ENCODE measurements at regions not wholly inside any gene's neighbourhood (a gene's known extent, or its start where the extent isn't known, plus 50 kb on each side); places are given as distances from the start of the nearest gene placed in this dataset.
"Not testable (repeated sequence)": the region's sequence is repeated elsewhere in the genome, so short reads cannot be mapped to it uniquely, and the experiment has no call there.

DNA sequence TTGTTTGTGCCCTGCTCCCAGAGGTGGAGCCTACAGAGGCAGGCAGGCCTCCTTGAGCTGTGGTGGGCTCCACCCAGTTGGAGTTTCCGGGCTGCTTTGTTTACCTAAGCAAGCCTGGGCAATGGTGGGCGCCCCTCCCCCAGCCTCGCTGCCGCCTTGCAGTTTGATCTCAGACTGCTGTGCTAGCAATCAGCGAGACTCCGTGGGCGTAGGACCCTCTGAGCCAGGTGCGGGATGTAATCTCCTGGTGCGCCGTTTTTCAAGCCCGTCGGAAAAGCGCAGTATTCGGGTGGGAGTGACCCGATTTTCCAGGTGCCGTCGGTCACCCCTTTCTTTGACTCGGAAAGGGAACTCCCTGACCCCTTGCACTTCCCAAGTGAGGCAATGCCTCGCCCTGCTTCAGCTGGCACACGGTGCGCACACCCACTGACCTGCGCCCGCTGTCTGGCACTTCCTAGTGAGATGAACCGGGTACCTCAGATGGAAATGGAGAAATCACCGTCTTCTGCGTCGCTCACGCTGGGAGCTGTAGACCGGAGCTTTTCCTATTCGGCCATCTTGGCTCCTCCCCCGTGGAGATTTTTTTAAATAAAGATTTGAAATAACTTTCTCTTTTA is 189.2 kb upstream of the WSB1 start:
- H3K27me3 ChIP-seq; H3K27ac ChIP-seq; H3K36me3 ChIP-seq; DNase-seq (ENCODE audit: low spot score in 2 of 2); H3K9me3 ChIP-seq; H3K4me1 ChIP-seq; H3K4me3 ChIP-seq: not testable (repeated sequence)
- WGBS, result 92% methylated on average over 27 of the region's 31 CpGs

DNA sequence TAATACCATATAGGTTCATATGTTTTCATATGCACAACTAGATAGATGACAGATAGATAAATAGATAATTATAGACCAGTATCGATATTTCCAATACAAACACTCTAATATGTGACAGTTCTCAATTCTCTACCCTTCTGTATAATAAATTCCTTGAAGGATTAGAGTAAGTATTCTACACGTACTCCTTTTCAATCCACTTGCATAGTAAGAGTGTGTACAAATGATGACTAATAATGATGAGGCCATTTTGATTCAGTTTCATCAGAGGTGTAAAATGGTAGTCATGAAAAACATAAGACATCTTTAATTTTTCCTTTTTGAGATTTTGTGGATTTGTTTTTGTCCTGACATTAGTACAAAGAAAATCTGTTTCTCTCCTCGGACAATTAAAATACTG is 188.3 kb upstream of the WSB1 start:
- TF ChIP-seq POLR2A (IDR thresholded peaks at IDR 0.05) (no peak), EP300 (IDR thresholded peaks at IDR 0.05) (no peak), POLR2AphosphoS5 (IDR thresholded peaks at IDR 0.05) (no peak)
- TF ChIP-seq, protein P1, sequence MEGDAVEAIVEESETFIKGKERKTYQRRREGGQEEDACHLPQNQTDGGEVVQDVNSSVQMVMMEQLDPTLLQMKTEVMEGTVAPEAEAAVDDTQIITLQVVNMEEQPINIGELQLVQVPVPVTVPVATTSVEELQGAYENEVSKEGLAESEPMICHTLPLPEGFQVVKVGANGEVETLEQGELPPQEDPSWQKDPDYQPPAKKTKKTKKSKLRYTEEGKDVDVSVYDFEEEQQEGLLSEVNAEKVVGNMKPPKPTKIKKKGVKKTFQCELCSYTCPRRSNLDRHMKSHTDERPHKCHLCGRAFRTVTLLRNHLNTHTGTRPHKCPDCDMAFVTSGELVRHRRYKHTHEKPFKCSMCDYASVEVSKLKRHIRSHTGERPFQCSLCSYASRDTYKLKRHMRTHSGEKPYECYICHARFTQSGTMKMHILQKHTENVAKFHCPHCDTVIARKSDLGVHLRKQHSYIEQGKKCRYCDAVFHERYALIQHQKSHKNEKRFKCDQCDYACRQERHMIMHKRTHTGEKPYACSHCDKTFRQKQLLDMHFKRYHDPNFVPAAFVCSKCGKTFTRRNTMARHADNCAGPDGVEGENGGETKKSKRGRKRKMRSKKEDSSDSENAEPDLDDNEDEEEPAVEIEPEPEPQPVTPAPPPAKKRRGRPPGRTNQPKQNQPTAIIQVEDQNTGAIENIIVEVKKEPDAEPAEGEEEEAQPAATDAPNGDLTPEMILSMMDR (IDR thresholded peaks at IDR 0.05), result no peak
- 74% methylated on average over 3 of the region's 3 CpGs for WGBS
- Histone ChIP-seq H3K27me3 (no peaks in the 10 kb centered on the region), H3K9me3 (no peaks in the 10 kb centered on the region), H3K27ac (no peak overlapping the region), H3K36me3 (no peaks in the 10 kb centered on the region), H3K4me1 (no peaks in the 10 kb centered on the region), H3K4me3 (no peak overlapping the region)
- DNase-seq (ENCODE audit: low spot score in 2 of 2), result no peak

DNA sequence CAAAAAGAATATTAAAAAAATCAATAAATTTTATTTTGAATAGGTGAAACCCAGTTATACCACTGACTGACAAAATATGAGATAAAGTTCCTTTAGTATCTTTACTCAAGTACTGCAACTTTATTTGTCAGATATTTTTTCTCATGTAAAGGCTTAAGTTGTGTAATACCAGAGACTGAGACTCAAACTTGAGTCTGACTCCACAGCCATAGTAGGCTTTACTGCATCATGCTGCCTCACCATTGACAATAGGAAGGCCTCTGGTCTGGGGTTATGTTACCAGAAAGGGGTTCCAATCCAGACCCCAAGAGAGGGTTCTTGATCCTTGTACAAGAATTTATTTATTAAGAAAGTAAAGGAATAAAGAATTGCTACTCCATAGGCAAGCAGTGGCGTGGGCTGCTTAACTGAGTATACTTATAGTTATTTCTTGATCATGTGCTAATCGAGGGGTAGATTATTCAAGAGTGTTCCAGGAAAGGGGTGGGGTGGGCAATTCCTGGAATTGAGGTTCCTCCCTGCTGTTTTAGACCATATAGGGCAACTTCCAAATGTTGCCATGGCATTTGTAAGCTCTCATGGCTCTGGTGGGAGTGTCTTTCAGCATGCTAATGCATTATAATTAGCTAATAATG is 187.4 kb upstream of the WSB1 start:
- WGBS, result 38% methylated on average over 2 of the region's 2 CpGs
- Histone ChIP-seq H3K27me3 (no peaks in the 10 kb centered on the region), H3K4me3 (no peak overlapping the region), H3K4me1 (no peaks in the 10 kb centered on the region), H3K27ac (no peak overlapping the region), H3K36me3 (no peaks in the 10 kb centered on the region), H3K9me3 (no peaks in the 10 kb centered on the region)
- no peak for DNase-seq (ENCODE audit: low spot score in 2 of 2)
- TF ChIP-seq POLR2AphosphoS5 (IDR thresholded peaks at IDR 0.05) (no peak), POLR2A (IDR thresholded peaks at IDR 0.05) (no peak), EP300 (IDR thresholded peaks at IDR 0.05) (no peak)
- TF ChIP-seq, protein P1 (IDR thresholded peaks at IDR 0.05), result no peak

DNA sequence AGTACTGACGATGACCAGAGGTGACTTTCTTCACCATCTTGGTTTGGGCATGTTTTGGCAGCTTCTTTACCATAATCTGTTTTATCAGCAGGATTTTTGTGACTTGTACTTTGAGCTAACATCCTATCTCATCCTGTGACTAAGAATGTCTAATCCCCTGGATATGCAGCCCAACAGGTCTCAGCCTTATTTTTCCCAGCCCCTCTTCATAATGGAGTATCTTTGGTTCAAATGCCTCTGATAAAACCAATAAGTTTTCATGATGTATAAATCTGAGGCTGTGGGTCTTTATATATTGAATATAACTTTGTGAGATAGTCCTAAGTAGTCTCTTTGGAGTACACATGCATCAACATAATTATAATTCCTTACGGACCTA is 186.9 kb upstream of the WSB1 start:
- TF ChIP-seq EP300 (IDR thresholded peaks at IDR 0.05) (no peak), POLR2AphosphoS5 (IDR thresholded peaks at IDR 0.05) (no peak), POLR2A (IDR thresholded peaks at IDR 0.05) (no peak)
- TF ChIP-seq, protein P1 (IDR thresholded peaks at IDR 0.05), result no peak
- WGBS, result 50% methylated on average over 2 of the region's 2 CpGs
- no peaks in the 10 kb centered on the region for H3K27me3 ChIP-seq
- H3K27ac ChIP-seq, result no peak overlapping the region
- H3K36me3 ChIP-seq, result no peaks in the 10 kb centered on the region
- no peaks in the 10 kb centered on the region for H3K4me1 ChIP-seq
- H3K9me3 ChIP-seq, result no peaks in the 10 kb centered on the region
- H3K4me3 ChIP-seq, result no peak overlapping the region
- no peak for DNase-seq (ENCODE audit: low spot score in 2 of 2)

DNA sequence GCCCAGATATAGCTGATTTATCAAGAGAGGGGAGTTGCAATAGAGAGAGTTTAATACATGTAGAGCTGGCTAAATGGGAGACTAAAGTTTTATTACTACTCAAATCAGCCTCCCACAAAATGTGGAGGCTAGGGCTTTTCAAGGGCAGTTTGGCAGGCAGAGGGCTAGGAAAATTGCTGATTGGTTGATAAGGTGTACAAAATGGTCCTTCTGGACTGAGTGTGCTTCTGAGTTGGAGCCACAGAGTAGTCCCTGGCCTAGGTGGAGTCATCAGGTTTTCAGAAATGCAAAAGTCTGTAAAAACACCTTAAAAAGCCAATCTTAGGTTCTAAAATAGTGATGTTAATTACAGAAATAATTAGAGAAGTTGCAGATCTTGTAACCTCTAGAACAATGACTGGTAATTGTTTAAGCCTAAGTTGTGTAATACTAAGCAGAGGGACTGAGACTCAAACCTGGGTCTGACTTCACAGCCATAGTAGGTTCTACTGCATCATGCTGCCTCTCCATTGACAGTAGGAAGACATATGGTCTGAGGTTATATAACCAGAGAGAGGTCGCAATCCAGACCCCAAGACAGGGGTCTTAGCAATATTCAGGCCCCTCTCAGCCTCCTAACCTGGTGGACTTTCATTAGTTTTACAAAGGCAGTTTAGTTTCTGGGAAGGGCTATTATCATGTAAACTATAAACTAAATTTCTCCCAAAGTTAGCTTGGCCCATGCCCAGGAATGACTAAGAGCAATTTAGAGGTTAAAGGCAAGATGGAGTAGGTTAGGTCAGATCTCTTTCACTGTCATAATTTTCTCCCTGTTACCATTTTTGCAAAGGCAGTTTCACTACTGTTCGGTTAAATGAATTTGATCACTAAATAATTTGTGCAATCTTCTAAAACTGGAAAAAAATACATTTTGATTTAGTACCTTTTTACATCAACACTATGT is 186.3 kb upstream of the WSB1 start:
- WGBS, result 73% methylated on average over 2 of the region's 2 CpGs
- H3K4me3 ChIP-seq; H3K9me3 ChIP-seq; H3K36me3 ChIP-seq; H3K27ac ChIP-seq; DNase-seq (ENCODE audit: low spot score in 2 of 2); H3K4me1 ChIP-seq; H3K27me3 ChIP-seq: not testable (repeated sequence)

DNA sequence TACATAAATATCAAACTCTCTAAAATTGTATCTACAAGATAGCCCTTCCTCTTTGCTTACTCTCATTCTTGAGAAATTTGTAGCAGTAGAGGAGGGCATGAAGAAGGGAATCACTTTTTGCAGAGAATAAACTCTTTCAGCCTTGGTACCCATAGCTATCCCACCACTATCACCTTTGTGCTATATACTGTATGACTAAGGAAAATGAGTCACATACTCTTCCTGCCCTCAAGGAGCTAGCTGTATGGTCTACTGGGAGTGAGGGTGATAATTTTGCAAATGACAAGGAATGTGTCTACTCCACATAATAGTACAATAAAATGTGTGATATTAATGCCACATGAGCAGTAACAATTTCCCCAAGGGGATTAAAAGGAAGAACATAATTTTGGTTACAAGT is 184.6 kb upstream of the WSB1 start:
- H3K4me1 ChIP-seq, result no peaks in the 10 kb centered on the region
- TF ChIP-seq POLR2AphosphoS5 (IDR thresholded peaks at IDR 0.05) (no peak), POLR2A (IDR thresholded peaks at IDR 0.05) (no peak), EP300 (IDR thresholded peaks at IDR 0.05) (no peak)
- TF ChIP-seq, protein P1 (IDR thresholded peaks at IDR 0.05), result no peak
- H3K27me3 ChIP-seq, result no peaks in the 10 kb centered on the region
- no peak for DNase-seq (ENCODE audit: low spot score in 2 of 2)
- no peaks in the 10 kb centered on the region for H3K9me3 ChIP-seq
- no peak overlapping the region for H3K4me3 ChIP-seq
- H3K27ac ChIP-seq, result no peak overlapping the region
- H3K36me3 ChIP-seq, result no peaks in the 10 kb centered on the region
